ENCODE measurements at regions not wholly inside any gene's neighbourhood (a gene's known extent, or its start where the extent isn't known, plus 50 kb on each side); places are given as distances from the start of the nearest gene placed in this dataset.
"Not testable (repeated sequence)": the region's sequence is repeated elsewhere in the genome, so short reads cannot be mapped to it uniquely, and the experiment has no call there.

DNA sequence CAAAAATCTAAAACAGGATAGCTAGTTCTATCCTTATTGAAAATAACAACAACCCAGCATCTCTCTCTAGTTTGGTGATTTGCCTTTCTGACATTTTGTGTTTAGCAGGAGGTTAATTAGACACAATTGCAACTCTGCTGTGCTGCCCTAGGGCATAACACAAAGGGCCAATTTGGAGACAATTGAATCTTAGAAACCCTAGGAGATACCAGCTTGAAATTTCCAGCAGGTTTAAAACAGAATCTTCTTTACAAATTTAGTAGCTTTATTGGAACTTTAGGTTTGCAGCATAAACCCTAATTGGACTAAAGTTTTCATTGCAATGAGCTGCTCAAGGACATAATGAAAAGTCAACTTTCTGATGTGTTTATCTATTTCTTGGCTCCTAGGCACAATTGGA lies 166.7 kb upstream of the FER start:
- DNase-seq, result no peak

DNA sequence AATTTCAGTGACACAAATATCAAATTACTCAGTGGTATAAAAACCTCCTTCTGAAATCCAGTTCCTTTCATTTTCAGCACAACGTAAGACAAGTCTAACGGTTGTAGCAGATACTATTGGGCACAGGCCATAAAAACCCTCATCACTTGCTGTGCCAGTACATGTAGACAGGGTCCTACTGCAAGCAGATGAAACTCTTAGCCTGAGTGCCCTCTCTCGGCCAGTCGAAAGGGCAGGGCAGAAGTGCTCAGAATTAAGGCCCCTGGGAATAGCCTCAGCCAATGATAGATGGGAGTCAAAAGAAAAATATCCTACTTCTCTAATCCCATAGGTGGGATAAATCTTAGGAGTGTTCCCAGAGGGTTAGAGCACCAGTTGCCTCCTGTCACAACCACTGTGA lies 168.5 kb upstream of the FER start:
- DNase-seq, result no peak

DNA sequence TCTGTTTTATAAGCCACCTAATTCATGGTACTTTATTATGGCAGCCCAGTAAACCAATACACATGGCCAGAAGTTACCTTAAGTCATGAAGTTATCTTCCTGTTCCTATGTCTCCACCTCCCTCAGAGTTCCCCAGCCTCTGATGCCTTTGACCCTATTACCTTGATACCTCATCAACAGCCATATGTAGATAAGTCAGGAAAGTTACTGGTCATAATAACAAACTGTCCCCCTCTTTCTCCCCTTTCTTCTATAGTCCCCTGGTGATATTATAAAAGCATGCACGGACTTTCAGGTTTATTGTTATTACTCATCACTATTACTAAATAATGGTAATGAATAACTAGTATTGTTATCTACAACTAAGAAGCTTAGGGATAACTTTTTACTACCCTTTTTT lies 168.9 kb upstream of the FER start:
- DNase-seq, result no peak

DNA sequence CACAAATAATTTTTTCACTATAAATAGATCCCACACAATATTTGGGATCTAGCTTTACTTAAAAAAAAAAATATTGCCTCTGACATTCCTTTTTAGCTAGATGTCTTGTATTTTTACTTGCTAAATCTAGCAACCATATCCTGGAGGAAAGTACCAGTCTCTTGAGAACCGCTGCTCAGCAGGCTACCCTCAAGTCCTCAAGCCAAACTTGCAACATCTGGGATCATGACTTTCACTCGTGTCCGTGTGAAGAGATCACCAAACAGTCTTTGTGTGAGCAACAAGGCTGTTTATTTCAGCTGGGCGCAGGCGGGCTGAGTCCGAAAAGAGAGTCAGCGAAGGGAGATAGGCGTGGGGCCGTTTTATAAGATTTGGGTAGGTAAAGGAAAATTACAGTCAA lies 180.3 kb upstream of the FER start:
- no peak for DNase-seq

DNA sequence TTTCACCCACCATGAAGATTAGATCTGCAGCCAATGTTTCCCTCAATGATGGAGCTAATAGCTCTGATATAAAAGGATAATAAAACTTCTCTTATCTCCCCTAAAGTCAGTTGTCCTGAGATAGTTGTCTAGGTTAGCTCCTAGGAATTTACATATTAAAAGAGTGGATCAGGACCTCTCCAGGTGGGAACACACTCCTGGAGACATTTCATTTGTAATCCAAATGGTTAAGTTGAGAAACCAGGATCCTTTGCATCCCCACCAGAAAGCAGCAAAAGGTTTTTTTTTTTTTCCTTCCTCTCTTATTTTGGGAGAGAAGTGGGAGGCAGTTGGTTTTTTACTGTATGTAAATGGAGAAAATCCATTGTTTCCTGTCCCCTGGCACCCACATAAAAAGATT lies 182.5 kb upstream of the FBXL17 start:
- DNase-seq, result no peak

DNA sequence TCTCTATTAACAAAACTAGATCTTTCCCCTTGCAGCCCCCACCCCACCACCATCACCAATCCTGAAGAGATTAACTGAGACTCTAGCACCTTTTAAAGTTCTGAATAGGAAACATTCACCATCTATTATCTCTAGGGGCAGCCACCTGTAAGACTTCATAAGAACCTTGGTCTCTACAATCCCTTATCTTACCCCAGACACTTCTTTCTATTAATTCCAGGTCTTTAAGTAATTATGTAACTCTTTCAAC lies 180.2 kb upstream of the FBXL17 start:
- no peak for DNase-seq

DNA sequence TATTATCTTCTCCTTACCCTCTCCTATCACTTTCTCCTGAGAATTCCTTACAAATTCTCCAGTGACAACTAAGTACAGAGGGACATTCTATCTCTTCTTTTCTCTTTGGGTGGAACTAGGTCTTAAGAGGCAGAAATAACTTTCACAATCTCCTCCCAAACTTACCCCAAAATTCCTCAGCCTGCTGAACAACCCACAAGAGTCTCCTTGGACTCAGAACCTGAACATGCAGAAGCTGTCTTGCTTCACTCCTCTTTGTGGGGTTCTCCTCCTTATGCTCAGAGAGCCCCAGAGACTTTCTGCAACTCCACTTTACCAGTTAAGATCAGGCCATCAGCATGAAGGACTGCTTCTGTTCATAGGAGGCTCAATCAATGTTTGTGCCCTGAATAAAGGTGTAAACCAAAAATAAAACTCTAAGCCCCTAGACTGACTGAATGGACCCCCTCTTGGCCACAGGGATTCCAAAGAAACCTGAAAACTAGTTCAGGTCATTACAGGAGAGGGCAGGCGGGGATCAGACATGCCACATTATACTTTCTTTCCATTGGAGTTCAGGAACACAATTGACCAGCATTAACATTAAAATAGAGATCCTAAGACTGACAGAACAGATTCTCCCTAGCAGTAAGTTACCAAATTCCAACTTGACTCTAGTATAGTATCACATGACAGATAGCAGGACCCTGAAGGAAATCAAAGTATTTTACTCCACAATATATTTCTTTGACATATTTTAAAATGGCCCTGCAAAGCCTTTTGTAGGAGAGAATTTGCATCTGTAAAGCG lies 179.7 kb upstream of the FBXL17 start:
- DNase-seq, result no peak

DNA sequence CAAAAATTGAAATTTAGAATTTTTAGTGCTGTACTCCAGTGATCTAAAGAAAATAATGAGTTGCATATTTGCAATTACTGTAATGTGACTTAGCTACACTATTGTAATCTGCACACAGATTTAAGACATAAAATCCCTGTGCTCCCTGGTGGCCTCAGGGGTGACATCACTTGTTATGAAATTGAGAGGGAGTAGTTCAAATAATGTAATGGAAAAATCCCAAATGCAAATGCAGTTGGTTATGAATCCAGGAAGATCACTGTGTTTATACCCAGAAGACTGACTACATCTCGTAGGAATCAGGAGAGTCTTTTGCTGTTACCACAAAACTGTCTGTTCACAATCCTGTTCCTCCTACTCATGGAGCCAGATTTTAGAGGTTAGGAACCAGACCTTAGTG lies 178.7 kb upstream of the FBXL17 start:
- no peak for DNase-seq

DNA sequence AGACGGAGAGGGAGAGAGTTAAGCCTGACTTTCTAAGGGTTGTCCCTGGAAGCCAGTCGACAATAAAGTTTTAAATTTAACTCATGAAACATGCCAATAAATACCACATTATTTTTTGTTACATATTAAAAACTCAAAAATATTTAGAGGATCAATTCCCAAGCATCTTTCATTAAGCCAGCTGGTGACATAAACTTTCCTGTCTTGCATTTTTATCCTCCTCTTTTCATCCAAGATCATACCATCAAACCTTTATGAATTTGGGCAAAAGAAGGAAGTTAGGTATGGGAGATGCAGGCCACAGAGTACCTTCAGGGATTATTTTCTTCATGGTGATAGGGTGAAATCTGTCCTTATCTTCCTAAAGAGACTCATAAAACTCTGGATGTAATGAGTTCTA lies 178.3 kb upstream of the FBXL17 start:
- DNase-seq, result no peak

DNA sequence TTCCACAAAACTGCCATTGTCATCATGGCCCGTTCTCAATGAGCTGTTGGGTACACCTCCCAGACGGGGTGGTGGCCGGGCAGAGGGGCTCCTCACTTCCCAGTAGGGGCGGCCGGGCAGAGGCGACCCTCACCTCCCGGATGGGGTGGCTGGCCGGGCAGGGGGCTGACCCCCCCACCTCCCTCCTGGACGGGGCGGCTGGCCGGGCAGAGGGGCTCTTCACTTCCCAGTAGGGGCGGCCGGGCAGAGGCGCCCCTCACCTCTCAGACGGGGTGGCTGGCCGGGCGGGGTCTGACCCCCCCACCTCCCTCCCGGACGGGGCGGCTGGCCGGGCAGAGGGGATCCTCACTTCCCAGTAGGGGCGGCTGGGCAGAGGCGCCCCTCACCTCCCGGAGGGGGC lies 176.9 kb upstream of the FBXL17 start:
- not testable (repeated sequence) for DNase-seq

DNA sequence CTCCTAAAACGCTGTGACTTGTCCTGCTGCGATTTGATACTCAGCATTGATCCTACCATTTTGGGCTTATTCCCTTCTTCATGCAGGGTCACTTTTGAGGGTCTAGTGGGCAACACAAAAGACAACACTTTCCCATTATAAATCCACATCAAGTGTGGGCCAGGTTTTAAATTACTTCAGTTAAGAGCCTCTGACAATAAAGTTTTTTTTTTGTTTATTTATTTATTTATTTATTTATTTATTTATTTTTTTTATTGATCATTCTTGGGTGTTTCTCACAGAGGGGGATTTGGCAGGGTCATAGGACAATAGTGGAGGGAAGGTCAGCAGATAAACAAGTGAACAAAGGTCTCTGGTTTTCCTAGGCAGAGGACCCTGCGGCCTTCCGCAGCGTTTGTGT lies 176.2 kb upstream of the FBXL17 start:
- not testable (repeated sequence) for DNase-seq

DNA sequence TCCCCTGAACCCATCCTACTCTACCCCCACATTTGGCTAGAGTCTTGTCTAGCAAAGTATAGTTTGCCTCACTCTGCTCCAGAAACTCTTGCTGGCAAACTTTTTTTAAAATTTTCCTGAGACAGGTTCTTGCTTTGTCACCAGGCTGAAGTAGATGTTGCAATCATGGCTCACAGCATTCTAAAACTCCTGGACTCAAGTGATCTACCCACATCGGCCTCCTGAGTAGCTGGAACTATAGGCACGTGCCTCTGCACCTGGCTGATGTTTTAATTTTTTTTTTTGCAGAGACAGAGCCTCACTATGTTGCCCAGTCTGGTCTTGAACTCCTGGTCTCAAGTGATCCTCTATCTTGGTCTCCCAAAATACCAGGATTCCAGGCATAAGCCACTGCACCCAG lies 175.8 kb upstream of the FBXL17 start:
- DNase-seq, result no peak

DNA sequence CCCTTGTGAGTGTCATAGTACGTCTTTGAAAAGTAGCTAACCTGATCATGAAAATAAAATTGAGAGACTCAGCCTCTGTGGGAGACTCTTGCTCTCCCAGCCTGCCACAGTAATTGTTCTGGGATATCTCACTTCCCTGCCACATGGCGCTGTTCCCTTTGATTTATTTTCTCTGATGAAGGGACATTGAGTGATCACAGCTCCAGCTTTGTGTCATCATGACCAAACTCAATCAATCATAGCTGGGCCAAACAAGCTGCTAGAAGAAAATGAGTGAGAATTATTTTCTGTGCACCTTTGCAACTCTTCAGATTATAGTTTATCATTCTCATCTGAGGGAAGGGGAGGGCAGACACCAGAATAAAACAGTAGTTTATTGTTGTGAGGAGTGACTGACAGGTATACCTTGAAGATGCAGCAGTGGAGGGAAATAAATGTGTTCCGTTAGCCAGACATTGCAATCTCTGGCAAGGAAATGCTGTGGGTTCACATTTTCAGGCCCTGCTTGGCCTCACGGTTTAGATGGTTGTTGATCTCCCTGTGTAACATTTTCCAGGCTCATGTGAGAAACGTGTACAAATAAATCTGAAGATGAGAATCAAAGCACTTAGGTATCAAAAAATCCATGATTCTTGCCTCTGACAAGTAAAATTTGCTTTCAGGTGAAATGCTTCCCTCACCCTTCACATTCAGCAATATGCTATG lies 174.7 kb upstream of the FBXL17 start:
- no peak for DNase-seq

DNA sequence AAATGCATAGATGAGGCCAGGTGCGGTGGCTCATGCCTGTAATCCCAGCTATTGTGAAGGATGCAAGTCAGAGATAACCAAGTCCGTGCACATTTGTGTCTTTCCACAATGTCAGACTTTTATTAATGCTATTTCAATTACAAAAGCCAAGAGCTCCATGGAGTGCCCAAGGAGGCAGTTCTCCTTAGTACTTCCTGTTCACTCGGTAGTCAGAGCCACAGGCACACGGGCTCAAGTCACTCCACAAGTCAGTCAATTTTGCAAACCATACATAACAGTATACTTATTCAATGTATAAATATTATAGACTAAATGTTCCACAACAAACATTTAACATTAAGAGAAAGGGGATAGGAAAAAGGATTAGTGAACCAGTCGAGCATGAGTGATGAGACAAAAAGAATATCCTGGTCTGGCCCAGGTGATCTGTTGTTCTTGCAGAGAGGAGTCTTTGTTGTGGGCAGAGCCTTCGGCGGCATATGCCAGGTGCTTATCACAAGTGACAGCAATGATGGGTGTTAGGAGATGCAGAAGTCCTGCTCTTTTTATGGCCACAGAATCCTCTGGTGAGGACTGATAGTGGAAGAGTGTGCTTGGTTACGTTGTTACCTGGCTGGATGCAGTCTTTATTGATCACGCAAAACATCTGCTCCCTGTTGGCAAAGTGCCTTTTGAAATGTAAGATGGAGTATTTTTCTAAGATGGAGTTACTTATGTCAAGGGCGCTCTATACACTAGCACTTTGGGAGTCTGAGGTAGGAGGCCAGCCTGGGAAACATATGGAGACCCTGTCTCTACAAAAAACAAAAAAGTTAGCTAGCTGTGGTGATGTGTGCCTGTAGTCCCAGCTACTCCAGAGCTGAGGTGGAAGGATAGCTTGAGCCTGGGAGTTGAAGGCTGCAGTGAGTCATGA lies 167.0 kb upstream of the FBXL17 start:
- DNase-seq, result no peak

DNA sequence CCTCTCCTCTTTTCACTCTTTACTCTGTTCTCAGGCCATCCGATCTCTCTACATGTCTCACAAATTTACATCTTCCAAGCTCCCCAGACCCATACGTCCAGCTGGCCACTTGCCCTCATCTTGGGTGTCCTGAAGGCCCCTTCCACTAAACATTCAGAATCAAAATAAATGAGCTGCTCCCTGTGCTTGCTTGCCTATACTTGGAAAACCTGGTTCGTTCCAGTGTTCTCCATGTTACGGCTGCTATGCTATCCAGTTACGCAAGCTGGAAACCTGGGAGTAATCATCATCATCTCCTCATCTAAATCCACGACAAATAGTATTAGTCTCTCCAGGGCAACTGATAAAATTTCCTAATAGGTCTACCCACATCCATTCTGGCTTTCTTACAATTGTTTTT lies 165.0 kb upstream of the FBXL17 start:
- no peak for DNase-seq

DNA sequence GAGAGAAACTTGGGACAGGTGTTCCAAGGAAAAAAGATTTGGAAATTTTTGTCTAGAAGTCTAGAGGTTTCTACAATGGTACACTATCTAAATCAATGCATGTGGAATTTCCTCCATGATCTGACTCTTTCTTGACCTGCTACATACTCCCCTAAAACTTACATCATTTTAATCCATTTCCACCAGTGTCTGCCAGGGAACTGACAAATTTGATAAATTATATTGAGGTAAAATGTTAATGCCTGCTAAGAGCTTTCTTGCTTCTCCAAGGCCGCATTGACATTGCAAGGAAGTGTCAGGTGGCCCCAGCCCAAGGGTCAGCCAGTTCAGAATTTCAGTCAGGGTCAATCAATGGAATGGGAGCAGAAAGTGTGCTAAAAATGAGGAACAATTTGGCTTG lies 163.4 kb upstream of the FBXL17 start:
- DNase-seq, result no peak

DNA sequence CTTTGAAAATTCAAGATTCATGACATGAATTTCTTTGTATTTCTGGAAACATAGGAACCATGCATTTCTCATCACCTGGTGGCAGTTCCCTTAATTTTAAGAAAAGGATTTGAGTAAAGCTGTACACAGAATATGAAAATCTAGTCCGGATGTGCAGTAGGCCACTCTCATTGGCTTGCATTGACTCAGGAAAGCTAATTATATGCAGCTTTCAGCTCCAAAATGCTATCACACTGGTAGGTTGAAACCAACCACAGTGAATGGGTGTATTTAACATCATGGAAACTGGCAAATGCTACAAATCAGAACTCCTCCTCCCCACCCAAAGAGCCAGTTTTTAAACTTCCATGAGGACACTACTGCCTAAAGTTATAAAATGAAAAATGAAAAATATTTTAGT lies 161.6 kb upstream of the FBXL17 start:
- no peak for DNase-seq

DNA sequence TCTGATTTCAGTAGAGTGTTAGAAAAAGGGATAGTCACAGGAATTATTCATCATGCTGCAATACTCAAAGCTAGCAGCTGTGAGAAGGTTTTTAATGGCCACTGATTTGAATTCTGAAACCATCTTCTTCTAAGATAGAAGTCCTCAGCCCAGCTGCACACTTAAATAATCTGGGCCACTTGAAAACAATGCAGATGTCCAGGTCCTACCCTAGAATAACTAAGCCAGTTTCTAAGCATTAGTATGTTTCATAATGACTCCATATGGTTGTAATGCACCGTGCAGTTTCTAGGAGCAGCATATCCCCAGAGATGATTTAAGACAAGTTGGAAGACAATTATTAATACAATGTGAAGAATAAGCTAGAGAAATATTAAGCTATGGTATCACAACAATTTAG lies 159.9 kb upstream of the FBXL17 start:
- no peak for DNase-seq

DNA sequence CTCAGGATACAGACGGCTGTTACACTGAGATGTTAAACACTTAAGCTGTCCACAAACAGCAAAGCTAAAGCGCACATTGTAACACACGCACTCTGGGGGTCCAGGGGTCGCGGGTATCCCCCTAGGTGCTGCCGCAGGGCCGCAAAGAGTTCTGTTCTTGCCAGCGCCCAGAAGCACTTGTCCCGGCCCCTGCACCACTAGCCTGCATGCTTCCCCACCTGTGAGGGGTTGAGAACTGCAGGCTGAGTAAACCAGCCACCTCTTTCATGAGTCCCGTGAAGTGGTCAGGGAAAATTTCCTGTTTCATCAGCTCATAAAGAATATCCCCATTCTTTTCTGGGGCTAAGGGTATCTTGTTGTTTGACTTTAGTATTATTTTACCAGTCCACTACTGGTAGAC lies 154.4 kb upstream of the FBXL17 start:
- no peak for DNase-seq

DNA sequence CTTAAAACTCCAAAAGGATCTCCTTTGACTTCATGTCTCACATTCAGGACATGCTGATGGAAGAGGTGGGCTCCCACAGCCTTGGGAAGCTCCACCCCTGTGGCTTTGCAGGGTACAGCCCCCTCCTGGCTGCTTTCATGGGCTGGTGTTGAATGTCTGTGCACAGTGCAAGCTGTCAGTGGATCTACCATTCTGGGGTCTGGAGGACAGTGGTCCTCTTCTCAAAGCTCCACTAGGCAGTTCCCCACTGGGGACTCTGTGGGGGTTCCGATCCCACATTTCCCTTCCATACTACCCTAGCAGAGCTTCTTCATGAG lies 150.2 kb upstream of the FBXL17 start:
- not testable (repeated sequence) for DNase-seq

DNA sequence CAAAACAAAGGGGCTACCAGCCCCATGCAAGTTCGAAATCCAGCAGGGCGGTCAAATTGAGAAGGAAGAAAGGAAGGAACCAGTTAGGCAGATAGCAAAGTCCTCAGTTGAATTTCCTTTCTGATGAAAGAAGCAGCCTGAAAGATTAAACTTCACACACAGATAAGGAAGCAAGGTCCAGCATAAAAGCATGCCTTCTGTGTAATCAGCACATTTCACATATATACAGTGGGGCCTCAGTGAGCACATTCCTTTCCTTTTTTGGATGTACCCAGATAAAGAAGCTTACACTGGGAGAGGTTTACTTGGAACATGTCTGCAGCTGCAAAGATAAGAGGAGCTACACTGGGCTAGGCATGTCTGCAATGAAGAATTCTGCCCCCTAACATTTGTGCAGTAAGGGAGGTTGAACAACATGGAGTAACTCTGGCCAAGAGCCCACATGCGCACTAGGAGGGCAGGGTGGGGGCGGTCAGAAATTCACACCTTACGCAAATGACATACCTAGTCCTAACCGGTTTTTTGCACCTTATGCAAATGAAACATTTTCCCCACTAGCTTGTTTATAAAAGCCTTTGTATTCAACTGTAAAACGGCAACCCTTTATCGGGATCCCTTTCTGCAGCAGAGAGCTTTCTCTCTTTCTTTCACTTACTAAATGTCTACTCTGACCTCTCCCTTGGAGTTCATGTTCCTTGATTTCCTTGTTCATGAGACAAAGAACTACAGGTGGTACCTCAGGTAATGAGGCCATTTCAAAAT lies 149.7 kb upstream of the FBXL17 start:
- DNase-seq, result no peak

DNA sequence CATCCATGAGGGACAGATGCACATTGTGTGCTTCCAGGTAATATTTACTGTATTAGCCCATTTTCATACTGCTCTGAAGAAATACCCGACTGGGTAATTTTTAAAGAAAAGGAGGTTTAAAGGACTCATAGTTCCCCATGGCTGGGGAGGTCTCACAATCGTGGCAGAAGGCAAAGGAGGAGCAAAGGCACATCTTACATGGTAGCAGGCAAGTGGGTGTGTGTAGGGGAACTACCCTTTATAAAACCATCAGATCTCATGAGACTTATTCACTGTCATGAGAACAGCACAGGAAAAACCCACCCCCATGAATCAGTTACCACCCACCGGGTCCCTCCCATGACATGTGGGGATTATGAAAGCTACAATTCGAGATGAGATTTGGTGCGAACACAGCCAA lies 148.8 kb upstream of the FBXL17 start:
- no peak for DNase-seq

DNA sequence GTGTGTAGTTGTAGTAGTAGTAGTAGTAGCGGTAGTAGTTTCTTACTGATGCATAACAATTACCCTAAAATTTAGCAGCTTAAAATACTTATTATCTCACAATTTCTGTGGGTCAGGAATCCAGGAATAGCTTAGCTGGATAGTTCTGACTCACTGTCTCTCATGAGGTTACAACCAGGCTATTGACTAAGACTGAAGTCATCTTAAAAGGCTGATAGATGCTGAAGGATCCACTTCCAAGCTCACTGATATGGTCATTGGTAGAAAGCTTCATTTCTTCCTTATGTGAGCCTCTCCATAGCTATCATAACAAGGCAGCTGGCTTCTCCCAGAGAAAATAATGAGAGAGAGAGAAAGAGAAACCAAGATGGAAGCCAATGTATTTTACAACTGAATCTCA lies 147.5 kb upstream of the FBXL17 start:
- DNase-seq, result no peak
